ENCODE measurements at regions not wholly inside any gene's neighbourhood (a gene's known extent, or its start where the extent isn't known, plus 50 kb on each side); places are given as distances from the start of the nearest gene placed in this dataset.

DNA sequence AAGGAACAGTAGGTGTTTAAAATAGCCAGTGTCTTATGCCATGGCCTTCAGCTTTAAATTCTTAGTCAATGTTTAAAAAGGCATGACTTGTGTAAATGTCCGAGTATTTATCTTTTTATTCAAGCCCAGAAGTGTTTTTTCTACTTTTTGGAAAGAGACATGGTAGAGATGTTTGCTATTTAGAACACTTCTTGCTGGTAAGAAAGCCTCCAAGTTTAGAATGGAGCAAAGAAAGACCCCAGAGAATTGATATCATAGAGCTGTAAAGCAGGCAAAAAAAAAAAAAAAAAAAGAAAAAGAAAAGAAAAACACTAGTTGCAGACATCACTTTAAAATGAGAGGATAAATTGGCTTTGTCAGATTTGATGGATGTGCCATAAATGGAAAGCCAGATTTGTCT, 375.1 kb downstream of the TMEM167A start:
- no peak for DNase-seq (ENCODE audit: low read depth in 2 of 2)

DNA sequence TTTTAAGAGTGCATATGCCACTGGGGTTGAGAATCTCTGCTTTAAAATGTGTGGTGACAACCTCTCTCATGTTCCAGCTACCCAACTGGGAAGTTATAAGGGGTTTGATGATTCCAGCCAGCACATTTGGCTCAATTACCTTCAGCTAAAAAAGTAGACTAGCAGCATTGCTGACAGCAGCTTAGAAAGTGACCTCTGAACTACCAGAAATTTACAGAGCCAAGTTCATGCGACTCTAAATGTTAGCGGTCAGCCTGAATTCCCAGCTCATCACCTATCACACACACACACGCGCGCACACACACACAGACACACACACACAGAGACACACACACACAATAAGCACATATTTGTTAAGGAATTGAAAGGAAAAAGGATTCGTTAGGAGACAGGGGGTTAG, 377.5 kb downstream of the TMEM167A start:
- DNase-seq (ENCODE audit: low read depth in 2 of 2), result no peak

DNA sequence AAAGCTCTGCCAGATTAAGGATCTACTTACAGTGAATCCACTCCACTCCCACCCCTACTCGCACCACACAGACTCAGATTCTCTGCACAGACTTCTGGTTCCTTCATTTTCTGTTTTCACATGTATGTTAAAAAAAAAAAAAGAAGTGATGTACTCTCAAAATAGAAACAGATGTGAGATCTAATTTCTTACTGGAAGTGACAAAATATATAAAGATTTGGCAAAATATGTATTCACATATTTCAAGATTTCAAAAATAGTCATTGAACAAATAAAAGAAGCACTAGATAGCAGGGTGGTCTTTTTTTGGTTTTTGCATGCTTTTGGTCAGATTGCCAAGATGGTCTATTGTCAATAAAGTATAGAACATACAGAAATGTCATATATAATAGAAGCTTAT, 379.2 kb downstream of the TMEM167A start:
- DNase-seq (ENCODE audit: low read depth in 2 of 2), result no peak

DNA sequence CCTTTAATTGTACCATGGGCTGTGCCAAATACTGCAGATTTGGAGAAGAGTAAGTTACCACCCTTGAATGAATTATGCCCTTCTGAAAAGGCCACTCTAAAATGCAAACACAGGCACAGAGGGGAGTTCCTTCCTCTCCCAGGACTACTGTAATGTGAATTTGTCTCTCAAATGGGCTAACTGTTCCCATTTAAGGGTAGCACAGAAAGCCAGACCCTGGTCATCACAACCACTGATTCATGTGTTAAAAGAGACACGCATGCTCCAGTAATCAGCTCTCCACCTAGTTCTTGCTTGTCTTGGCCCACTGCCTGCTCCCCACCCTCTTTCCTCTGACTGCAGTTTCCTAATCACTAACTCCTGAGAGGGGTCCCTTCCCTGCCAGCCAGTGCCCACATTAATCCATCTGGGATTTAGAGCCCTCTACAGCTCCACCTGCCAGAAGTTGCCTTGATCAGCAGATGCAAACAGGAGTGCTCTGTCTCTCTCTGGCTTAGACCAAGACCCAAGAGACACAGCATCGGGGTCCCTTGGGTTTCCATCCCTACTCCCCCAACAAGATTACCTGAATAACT, 382.4 kb downstream of the TMEM167A start:
- DNase-seq (ENCODE audit: low read depth in 2 of 2), result no peak

DNA sequence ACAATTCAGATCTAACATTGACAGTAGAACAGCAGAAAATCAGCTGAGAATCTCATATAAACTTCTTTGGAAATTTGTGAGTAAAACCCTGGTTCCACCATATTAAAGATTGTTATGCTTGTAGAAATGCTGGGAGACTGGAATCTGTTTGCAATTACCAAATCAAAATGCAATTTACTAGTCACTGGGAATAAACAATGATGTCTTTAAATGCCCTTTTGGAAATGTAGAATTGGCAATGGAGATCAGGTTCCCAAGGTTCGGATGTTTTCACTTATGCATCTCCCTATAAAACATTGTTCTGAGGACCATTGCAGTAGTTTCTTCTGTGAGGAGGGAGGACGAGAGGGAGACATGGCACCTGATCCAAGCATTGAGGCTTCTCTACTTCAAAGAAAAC, 384.4 kb downstream of the TMEM167A start:
- DNase-seq (ENCODE audit: low read depth in 2 of 2), result no peak

DNA sequence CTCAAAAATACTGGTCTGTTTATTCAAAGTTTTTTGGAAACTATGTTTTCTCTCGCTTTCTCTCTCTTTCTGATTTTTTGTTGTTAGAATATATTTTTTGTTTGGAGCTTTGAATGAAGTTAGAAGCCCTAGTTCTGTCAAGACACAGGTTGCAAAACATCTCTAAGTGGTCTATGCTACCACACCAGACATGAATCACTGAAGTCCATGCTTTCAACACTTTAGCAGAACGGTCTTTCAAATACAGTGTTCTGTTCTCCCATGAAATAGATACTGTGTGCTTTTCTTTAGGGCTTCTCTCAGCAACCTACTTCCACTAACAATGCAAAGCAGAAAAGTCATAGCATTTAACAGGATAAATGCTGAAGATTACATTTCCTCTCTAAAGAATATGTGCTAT, 392.5 kb downstream of the TMEM167A start:
- no peak for DNase-seq (ENCODE audit: low read depth in 2 of 2)

DNA sequence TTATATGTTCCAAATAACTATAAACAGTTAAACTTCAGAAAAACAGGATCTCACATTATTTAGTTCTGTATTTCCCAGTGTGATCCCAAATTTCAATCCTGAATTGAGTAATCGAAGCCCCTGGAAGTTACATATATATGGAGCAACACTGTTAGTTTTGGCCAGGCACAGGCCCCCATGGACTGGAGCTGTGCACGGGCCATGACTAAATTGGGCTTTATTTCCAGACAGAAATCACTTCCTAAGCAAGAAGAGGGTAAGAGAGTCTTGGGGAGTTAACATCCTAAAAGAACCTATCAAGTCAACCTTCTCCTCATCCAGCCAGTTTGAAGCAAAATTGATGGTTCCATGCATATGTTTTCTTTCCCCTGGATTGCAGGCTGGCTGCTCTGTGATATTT, 393.0 kb downstream of the TMEM167A start:
- DNase-seq (ENCODE audit: low read depth in 2 of 2), result no peak

DNA sequence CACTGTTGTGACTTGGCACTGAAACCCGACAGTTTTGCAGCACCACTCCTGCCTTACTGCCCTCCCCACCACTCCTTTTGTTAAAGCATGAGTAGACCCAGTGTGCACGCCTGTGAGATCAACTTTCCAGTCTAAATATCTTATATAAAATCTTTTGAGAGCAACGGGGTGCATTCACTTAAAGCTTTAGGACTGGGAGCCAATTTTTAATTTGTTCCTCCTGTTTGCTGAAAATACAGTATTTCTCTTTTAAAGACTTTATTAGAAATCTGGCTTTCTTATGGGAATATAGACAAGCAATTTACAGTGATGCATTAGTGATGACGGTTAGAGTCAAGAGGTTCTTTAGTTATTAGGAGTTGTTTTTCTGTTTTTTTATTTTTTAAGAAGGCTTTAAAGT, 397.5 kb downstream of the TMEM167A start:
- no peak for DNase-seq (ENCODE audit: low read depth in 2 of 2)

DNA sequence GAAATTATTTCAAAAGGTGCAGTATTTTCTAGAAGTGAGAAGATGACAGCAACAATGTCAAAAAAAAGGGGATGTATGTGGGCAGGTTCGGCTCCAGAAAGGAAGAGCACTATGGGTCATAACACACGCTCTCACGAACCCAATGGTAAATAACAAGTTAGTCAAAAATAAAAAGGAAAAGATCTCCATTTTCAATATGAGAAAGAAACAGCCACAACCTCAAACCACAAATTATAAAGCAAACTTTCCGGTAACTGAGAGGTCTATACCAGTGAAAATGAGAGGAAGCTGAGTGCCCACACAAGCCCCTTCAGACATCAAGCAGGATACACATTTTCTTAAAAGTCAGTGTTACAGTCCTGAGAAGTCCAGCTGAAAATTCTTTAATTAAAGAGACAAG, 398.5 kb upstream of the RPS23 start:
- no peak for DNase-seq (ENCODE audit: low read depth in 2 of 2)

DNA sequence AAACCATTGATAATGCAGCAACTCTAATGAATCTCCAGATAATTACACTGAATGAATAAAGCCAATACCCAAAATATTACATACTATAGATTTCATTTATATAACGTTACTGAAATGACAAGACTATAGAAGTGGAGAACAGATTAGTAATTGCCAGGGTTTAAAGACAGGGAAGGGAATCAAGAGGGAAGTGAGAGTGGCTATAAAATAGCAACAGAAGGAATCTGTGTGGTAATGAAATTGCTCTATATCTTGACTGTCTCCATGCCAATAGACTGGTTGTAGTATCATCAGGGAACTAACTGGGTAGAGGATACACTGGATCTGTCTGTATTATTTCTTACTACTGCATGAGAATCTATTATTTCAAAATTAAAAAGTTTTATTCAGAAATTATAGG, 396.5 kb upstream of the RPS23 start:
- no peak for DNase-seq (ENCODE audit: low read depth in 2 of 2)

DNA sequence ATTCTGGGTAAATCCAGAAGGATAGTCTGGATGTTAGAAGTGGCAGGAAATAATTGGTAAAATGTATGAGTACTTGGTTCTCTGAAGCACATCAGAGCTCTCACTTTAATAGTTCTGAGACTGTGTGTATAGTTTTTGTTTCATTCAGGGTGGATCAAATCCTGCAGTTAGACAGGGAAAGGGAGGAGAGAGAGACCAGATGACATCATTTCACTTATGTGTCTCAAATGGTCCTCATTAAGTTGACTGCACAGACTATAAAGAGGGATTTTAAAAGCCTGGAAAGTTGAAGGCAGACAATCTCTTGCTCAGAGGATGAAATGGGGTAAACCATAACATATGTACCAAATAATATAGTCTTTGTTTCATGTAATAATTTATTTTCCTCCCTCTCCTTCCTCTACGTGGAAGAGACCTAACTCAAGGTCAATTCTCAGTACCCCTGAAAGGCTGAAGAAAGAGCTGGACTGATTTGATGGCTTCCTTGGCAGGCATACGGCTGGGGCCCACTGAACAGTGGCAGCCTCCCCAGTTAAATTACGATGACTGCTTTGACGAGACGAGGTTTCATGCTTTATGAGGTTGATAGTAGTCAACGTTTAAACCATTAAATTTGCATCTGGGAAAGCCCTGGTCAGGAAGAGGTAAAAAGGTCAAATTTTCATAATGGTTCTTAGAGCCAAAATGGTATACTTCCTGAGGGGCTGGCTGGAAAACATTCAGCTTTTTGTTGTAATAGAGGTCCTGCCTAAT, 395.1 kb upstream of the RPS23 start:
- DNase-seq (ENCODE audit: low read depth in 2 of 2), result no peak

DNA sequence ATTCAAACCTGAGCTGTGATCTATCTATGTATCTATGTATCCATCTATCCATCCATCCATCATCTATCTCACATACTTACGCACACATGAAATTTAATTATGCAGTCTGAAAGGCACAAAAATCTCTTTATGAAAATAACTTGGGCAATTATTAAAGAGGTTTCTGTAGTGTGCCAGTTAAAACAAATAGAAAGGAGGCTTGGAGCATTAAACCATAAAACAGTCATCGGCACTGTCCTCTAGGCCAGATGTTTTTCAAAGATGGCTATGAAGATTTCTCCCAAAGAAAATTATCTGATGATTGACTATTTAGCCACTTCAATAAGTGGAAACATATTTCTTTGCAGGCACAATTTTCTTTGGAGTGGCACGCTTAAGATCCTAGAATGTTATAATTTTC, 392.5 kb upstream of the RPS23 start:
- DNase-seq (ENCODE audit: low read depth in 2 of 2), result no peak

DNA sequence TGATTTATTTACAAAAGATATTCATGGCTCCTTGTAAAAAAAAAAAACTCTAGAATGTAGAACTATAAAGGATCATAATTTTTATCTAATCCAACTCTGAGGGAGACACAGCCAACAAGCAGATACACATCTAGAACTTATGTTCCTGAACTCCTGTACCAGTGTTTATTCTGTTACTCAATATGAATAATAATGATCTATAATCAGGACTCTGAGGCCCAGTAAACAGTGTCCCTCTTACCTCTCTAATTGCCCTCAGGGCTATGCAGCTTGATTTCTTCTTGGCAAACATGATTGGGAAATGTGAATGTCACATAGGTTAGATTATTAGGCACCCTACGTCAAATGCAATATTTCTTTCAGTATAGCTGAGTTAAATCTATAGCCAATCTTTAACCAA, 391.6 kb upstream of the RPS23 start:
- no peak for DNase-seq (ENCODE audit: low read depth in 2 of 2)

DNA sequence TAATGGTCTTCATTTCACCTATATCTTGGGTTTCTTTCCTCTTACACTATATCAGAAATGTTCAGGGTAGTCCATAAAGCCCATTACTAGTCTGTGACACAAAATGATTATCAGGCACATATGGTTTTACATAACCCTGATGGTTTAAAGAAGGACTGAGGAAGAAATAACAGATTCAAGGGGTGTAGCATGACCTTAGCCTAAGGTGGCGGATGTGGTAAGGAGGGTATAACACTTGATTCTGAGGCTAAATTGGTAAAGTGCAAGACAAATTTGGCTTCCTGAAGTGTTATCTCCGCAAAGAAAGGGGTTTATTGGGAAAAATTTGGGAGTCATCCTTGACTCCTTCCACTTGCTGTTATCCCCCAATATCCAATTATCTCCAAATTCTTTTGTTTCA, 388.2 kb upstream of the RPS23 start:
- no peak for DNase-seq (ENCODE audit: low read depth in 2 of 2)

DNA sequence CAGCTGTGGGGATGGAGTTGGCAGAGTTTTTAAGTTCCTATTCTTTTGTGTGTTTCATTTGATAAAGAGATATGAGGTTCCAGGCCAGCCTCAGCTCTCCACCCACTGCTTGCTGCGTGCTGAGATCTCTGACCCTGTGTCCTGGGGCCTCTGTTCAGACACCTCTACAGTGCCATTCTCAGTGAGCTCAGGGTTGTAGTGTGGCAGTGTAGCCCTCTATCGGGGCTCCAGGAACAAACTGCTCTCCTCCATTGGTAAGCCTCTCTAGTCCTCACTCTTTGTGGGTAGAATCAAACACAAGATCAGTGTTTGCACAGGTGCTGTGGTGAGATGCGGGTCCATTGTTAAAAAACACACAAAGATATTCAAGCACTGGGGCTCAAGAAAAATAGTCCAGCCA, 386.6 kb upstream of the RPS23 start:
- DNase-seq (ENCODE audit: low read depth in 2 of 2), result no peak

DNA sequence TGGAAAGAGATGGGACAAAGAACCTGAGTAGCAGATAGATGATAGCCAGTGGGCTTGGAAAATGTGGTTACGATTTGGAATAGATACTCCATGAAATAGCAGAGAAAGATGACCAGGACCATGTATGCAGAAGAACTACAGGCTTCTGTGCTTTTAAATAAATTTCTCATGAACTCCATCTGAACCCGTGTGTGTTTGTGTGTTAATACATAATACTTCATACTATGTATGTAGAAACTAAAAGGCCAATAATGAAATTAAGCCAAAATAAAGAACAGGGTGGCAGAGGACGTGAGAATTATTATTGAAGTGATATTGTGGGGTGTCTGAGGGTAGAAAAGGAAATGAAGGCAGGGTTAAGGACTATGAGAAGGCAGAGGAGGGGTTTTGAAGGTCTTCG, 385.1 kb upstream of the RPS23 start:
- no peak for DNase-seq (ENCODE audit: low read depth in 2 of 2)

DNA sequence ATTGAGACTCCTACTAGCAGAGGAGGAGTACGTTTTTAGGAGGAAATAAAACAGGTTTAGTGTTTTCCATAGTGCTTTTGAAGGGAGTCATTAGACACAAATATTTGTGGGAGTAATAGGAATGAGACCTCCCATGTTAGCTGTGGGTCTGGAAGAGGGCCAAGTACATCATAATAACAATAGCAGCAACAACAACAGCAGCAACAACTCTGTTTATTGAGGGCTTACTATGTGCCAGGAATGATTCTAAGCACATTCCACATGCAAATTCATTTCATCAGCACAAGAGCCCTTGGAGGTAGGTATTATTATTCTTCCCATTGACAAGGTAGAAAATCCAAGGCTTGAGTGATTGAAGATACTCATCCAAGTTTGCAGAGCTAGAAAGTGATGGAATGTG, 384.2 kb upstream of the RPS23 start:
- DNase-seq (ENCODE audit: low read depth in 2 of 2), result no peak

DNA sequence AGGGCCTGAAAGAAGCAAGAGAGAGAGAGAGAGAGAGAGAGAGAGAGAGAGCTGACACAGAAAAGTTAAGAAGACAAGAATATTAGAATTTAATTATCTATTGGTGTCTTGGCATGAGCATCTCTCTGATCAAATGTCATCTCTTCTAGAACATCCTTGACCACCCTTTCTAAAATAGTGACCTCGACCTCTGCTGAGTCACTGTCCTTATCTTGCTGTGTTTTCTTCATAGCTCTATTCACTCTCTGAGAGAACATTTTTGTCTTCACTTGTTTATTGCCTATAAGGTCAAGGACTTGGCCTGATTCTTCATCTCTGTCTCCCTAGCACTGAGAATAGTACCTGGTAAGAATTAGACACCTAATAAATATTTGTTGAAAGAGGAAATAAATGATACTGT, 383.8 kb upstream of the RPS23 start:
- DNase-seq (ENCODE audit: low read depth in 2 of 2), result no peak

DNA sequence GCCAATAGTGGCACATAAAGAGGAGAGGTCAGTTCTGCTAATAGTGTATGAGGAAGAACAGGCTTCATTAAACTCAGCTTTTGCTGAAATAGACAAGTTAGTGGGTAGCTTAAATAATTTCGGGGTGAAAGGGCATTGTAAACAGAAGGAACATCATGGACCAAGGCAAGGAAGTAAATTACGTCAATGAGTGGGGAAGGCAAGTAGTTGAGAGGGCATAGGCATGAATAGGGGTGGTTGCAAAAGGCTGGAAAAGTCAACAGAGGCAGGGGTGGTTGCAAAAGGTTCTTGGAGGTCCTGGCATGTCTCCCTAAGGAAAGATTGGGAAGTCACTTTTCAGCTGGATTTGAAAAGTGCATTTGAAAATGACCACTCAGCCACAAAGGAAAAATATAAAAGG, 383.3 kb upstream of the RPS23 start:
- DNase-seq (ENCODE audit: low read depth in 2 of 2), result no peak

DNA sequence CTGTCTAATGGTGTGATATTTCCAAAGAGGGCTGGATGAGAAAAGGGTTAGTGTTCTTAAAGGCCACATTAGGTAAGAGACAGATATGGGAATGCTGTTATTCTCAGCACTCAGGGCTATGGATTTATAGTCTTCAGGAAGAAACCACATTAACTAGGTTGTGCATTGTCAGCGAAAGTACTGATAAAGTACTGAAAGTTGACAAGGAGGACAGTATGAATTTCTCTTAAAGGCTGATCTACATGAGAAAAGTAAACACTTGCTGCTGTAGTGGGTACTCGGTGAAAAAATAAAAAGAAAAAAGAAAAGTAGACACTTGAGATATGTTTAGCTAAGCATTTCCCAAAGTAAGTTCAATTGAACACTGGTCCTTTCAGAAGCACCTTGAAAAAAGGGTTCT, 381.0 kb upstream of the RPS23 start:
- no peak for DNase-seq (ENCODE audit: low read depth in 2 of 2)

DNA sequence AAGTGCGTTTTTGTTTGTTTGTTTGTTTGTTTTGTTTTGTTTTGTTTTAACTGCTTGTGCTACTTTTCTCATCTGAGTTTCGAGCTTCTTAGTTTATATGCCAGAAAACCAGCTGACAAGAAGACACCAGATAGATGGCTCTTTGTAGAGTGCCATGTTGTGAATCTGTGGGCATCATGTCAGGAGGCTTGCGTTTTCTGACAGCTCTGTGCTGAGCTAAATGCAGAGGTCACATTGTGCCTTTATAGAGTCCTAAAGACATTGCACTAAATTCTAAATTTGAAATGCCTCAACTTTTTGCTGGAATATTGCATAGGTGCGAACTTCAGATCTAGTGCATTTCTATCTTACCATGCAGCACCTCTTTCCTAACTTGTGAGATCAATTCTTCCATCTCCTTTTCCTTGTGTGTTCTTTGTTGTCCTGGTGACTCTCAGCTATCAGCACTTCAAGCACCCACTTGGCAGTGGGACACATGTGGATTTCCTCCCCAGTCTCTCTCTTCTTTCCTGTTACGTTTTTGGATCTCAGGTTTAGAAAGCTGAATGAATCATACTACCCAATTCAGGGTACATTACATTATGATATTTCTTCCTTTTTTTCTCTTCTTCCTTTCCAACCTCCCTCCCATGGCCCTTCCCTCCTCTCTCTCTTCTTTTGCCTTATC, 379.0 kb upstream of the RPS23 start:
- no peak for DNase-seq (ENCODE audit: low read depth in 2 of 2)

DNA sequence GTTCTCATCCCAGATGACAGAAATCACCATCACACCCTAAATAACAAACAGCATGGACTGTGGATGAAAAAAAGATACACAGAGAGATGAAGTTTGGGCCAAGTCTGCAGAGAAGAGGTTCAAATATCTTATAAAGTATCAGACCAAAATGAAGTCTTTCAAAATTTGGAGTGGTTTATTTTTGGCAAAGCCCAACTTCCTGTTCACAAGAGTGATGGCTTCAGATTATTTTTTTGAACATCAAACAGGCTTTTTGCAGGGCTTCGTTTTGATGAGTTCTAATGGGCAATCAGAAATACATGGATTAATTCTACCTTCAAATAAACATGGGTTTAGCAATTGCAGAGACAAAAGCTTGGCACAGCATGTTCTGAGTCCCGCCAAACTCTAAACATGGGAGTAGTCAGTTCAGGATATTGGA, 378.2 kb upstream of the RPS23 start:
- DNase-seq (ENCODE audit: low read depth in 2 of 2), result no peak

DNA sequence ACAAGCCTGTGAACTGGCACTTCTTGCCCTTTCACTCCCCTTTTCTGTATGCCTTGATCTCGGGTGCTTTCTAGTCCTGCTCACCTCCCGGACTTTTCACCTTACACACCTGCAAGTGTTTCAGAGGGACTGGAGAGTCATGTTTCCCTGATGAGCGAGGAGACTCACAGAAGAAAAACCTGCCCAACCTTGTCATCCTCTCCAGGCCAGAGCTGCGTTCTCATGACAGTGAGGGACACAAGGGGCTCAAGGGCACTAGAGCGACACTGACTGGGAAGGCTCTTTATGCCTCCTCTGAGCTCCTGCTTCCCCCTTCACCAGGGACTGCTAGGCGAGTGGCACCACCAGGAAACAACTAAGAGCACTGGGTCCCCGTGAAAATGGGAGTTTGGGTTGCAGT, 376.9 kb upstream of the RPS23 start:
- DNase-seq (ENCODE audit: low read depth in 2 of 2), result no peak

DNA sequence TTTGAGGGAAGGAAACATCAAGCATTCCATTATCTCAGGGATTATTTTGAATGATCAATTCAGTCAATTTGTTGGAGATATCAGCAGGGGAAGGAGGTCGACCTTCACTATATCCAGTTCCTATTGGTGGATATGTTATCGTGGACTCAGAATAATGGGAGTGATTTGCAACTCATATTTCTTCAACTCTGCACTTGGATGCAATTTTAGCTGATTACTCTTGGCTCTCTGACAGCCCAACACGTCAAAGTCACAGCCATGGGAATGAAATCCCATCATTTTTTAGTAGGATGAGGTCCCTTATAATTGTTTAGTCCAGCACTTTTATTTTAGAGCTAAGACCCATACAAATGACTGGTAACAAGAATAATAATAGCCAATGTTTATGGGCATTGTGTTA, 371.8 kb upstream of the RPS23 start:
- DNase-seq (ENCODE audit: low read depth in 2 of 2), result no peak
